Activated T-cell treated with anti-CD3 and anti-CD28 coated beads, Interleukin-2, amount 50 U/mL, for 72 hours (primary cell): ENCODE measurements at regions not wholly inside any gene's neighbourhood (a gene's known extent, or its start where the extent isn't known, plus 50 kb on each side); places are given as distances from the start of the nearest gene placed in this dataset.
"Not testable (repeated sequence)": the region's sequence is repeated elsewhere in the genome, so short reads cannot be mapped to it uniquely, and the experiment has no call there.

Experiments
- ATAC-seq, 2 donors: fragments of 150-1000 bp; cut with Tn5 transposase; replicated peaks in 1 of 2; 2 replicates each; pipeline ENCODE4 v1.10.0; 2021; ENCODE audit warnings: moderate library complexity in 2 of 2, mild to moderate bottlenecking in 1 of 2
- DNase-seq, 2 donors: peaks; one replicate each; pipeline ENCODE4 v3.0.0; 2021 to 2022; ENCODE audit warnings: mixed read lengths in 1 of 2
- H3K27ac Mint-ChIP-seq: one replicate; pipeline ENCODE4 v1.8.0; 2022; ENCODE audit warnings: mild to moderate bottlenecking, moderate library complexity, mixed read lengths
- H3K27me3 Mint-ChIP-seq: one replicate; pipeline ENCODE4 v1.8.0; 2022; ENCODE audit warnings: low read depth, mixed read lengths
- H3K36me3 Mint-ChIP-seq, 2 donors: one replicate each; pipeline ENCODE4 v1.8.0; 2022; ENCODE audit warnings: mixed read lengths in 2 of 2, mild to moderate bottlenecking in 1 of 2; ENCODE audit not compliant: insufficient read depth in 2 of 2
- H3K4me1 Mint-ChIP-seq: one replicate; pipeline ENCODE4 v1.8.0; 2022; ENCODE audit warnings: low read depth, mixed read lengths
- H3K4me3 Mint-ChIP-seq, 2 donors: one replicate each; pipeline ENCODE4 v1.8.0; 2022; ENCODE audit warnings: mild to moderate bottlenecking in 2 of 2, mixed read lengths in 2 of 2, moderate library complexity in 2 of 2
- H3K9me3 Mint-ChIP-seq, 2 donors: one replicate each; pipeline ENCODE4 v1.8.0; 2022; ENCODE audit warnings: mixed read lengths in 2 of 2

- no peak overlapping the region for H3K4me3 Mint-ChIP-seq
- peaks cover 0 to 3% of the 10 kb centered on the region in 2 donors for H3K36me3 Mint-ChIP-seq
- no peak overlapping the region for H3K27ac Mint-ChIP-seq
- H3K9me3 Mint-ChIP-seq = peaks cover 0 to 13% of the 10 kb centered on the region in 2 donors
- no peaks in the 10 kb centered on the region for H3K27me3 Mint-ChIP-seq
- ATAC-seq = no peak
- H3K4me1 Mint-ChIP-seq = no peaks in the 10 kb centered on the region
- DNase-seq = no peak
Measured at GRCh38 chr4:75158451-75158850, 225.5 kb downstream of the PARM1 start.

GRCh38 chr4:75154994-75155393 is 222.1 kb downstream of the PARM1 start:
- H3K4me1 Mint-ChIP-seq = no peaks in the 10 kb centered on the region
- H3K36me3 Mint-ChIP-seq = peaks cover 0 to 3% of the 10 kb centered on the region in 2 donors
- no peaks in the 10 kb centered on the region for H3K27me3 Mint-ChIP-seq
- no peak overlapping the region for H3K4me3 Mint-ChIP-seq
- H3K9me3 Mint-ChIP-seq = peaks cover 0 to 17% of the 10 kb centered on the region in 2 donors
- H3K27ac Mint-ChIP-seq = peak overlapping the region; percentile 47
- no peak for ATAC-seq
- no peak for DNase-seq

GRCh38 chr4:75146223-75146622 is 213.3 kb downstream of the PARM1 start:
- Mint-ChIP-seq H3K4me3 (no peak overlapping the region), H3K36me3 (no peaks in the 10 kb centered on the region), H3K27me3 (no peaks in the 10 kb centered on the region), H3K4me1 (no peaks in the 10 kb centered on the region), H3K27ac (no peak overlapping the region), H3K9me3 (no peaks in the 10 kb centered on the region)
- no peak for ATAC-seq
- DNase-seq = no peak

- no peak overlapping the region for H3K27ac Mint-ChIP-seq
- H3K4me3 Mint-ChIP-seq = no peak overlapping the region
- no peaks in the 10 kb centered on the region for H3K36me3 Mint-ChIP-seq
- H3K4me1 Mint-ChIP-seq = no peaks in the 10 kb centered on the region
- ATAC-seq = no peak
- H3K9me3 Mint-ChIP-seq = no peaks in the 10 kb centered on the region
- no peak for DNase-seq
- no peaks in the 10 kb centered on the region for H3K27me3 Mint-ChIP-seq
Measured at GRCh38 chr4:75144475-75144874, 211.6 kb downstream of the PARM1 start.

GRCh38 chr4:75142850-75143249 is 209.9 kb downstream of the PARM1 start:
- H3K9me3 Mint-ChIP-seq = no peaks in the 10 kb centered on the region
- no peak overlapping the region for H3K27ac Mint-ChIP-seq
- no peaks in the 10 kb centered on the region for H3K36me3 Mint-ChIP-seq
- ATAC-seq = no peak
- DNase-seq = no peak
- no peak overlapping the region for H3K4me3 Mint-ChIP-seq
- no peaks in the 10 kb centered on the region for H3K27me3 Mint-ChIP-seq
- H3K4me1 Mint-ChIP-seq = no peaks in the 10 kb centered on the region

GRCh38 chr4:75142382-75142781 is 209.5 kb downstream of the PARM1 start:
- H3K4me1 Mint-ChIP-seq = no peaks in the 10 kb centered on the region
- H3K27ac Mint-ChIP-seq = no peak overlapping the region
- H3K4me3 Mint-ChIP-seq = no peak overlapping the region
- no peaks in the 10 kb centered on the region for H3K36me3 Mint-ChIP-seq
- H3K9me3 Mint-ChIP-seq = no peaks in the 10 kb centered on the region
- H3K27me3 Mint-ChIP-seq = no peaks in the 10 kb centered on the region
- ATAC-seq (no peak), DNase-seq (no peak)

GRCh38 chr4:75141162-75141561 is 208.2 kb downstream of the PARM1 start:
- no peak for DNase-seq
- Mint-ChIP-seq H3K4me1 (no peaks in the 10 kb centered on the region), H3K4me3 (no peak overlapping the region), H3K36me3 (no peaks in the 10 kb centered on the region), H3K27me3 (no peaks in the 10 kb centered on the region), H3K9me3 (no peaks in the 10 kb centered on the region), H3K27ac (no peak overlapping the region)
- no peak for ATAC-seq

GRCh38 chr4:75137302-75137701 is 204.4 kb downstream of the PARM1 start:
- no peak for DNase-seq
- Mint-ChIP-seq H3K27ac (no peak overlapping the region), H3K4me3 (no peak overlapping the region), H3K36me3 (no peaks in the 10 kb centered on the region), H3K9me3 (no peaks in the 10 kb centered on the region), H3K27me3 (no peaks in the 10 kb centered on the region), H3K4me1 (no peaks in the 10 kb centered on the region)
- no peak for ATAC-seq

GRCh38 chr4:75135068-75135825 is 202.3 kb downstream of the PARM1 start:
- no peaks in the 10 kb centered on the region for H3K9me3 Mint-ChIP-seq
- no peak overlapping the region for H3K4me3 Mint-ChIP-seq
- ATAC-seq (no peak), DNase-seq (no peak)
- no peaks in the 10 kb centered on the region for H3K36me3 Mint-ChIP-seq
- H3K27ac Mint-ChIP-seq = no peak overlapping the region
- no peaks in the 10 kb centered on the region for H3K4me1 Mint-ChIP-seq
- no peaks in the 10 kb centered on the region for H3K27me3 Mint-ChIP-seq

- ATAC-seq, H3K27ac Mint-ChIP-seq, H3K4me3 Mint-ChIP-seq: not testable (repeated sequence)
Measured at GRCh38 chr4:75126870-75127269, 194.0 kb downstream of the PARM1 start.

GRCh38 chr4:75126058-75126457 is 193.1 kb downstream of the PARM1 start:
- DNase-seq (no peak), ATAC-seq (no peak)
- Mint-ChIP-seq H3K4me3 (no peak overlapping the region), H3K9me3 (peaks cover 3 to 14% of the 10 kb centered on the region in 2 donors), H3K4me1 (no peaks in the 10 kb centered on the region), H3K27ac (no peak overlapping the region), H3K27me3 (no peaks in the 10 kb centered on the region), H3K36me3 (no peaks in the 10 kb centered on the region)

More at GRCh38 chr4:75126870-75127269, 194.0 kb downstream of the PARM1 start:
- not testable (repeated sequence) for H3K36me3 Mint-ChIP-seq, H3K27me3 Mint-ChIP-seq, DNase-seq, H3K4me1 Mint-ChIP-seq
- H3K9me3 Mint-ChIP-seq = peaks cover 2 to 11% of the 10 kb centered on the region in 2 donors

- no peaks in the 10 kb centered on the region for H3K27me3 Mint-ChIP-seq
- no peak for ATAC-seq
- DNase-seq = no peak
- peaks cover 9 to 20% of the 10 kb centered on the region in 2 donors for H3K9me3 Mint-ChIP-seq
- H3K4me1 Mint-ChIP-seq = no peaks in the 10 kb centered on the region
- H3K27ac Mint-ChIP-seq = no peak overlapping the region
- H3K4me3 Mint-ChIP-seq = no peak overlapping the region
- H3K36me3 Mint-ChIP-seq = no peaks in the 10 kb centered on the region
Measured at GRCh38 chr4:75122424-75123014, 189.6 kb downstream of the PARM1 start.

GRCh38 chr4:75118739-75119138 is 185.8 kb downstream of the PARM1 start:
- ATAC-seq = no peak
- Mint-ChIP-seq H3K4me1 (no peaks in the 10 kb centered on the region), H3K27ac (no peak overlapping the region), H3K4me3 (no peak overlapping the region), H3K9me3 (peaks cover 13 to 24% of the 10 kb centered on the region in 2 donors), H3K27me3 (no peaks in the 10 kb centered on the region), H3K36me3 (no peaks in the 10 kb centered on the region)
- DNase-seq = no peak

- no peak for DNase-seq
- Mint-ChIP-seq H3K36me3 (no peaks in the 10 kb centered on the region), H3K27me3 (no peaks in the 10 kb centered on the region), H3K27ac (no peak overlapping the region), H3K9me3 (peaks cover 8 to 9% of the 10 kb centered on the region in 2 donors), H3K4me3 (no peak overlapping the region), H3K4me1 (no peaks in the 10 kb centered on the region)
- no peak for ATAC-seq
Measured at GRCh38 chr4:75110061-75110460, 177.1 kb downstream of the PARM1 start.
